B cell (primary cell): ENCODE measurements at regions not wholly inside any gene's neighbourhood (a gene's known extent, or its start where the extent isn't known, plus 50 kb on each side); places are given as distances from the start of the nearest gene placed in this dataset.
"Not testable (repeated sequence)": the region's sequence is repeated elsewhere in the genome, so short reads cannot be mapped to it uniquely, and the experiment has no call there.

Source experiments
- CTCF ChIP-seq: fragments of 200-600 bp; IDR thresholded peaks from one replicate; pipeline ENCODE4 v1.8.0; 2022; ENCODE audit warnings: antibody characterized with exemption, mild to moderate bottlenecking
- EZH2 ChIP-seq: IDR thresholded peaks from 2 replicates; pipeline ENCODE4 v1.6.1; 2012; ENCODE audit warnings: borderline replicate concordance, low read depth, mild to moderate bottlenecking, moderate library complexity, low read length; ENCODE audit not compliant: insufficient read depth, poor library complexity, severe bottlenecking

GRCh38 chr7:109692613-109693012 is 1122.9 kb downstream of the DNAJB9 start:
- not testable (repeated sequence) for TF ChIP-seq CTCF, EZH2
